ENCODE measurements at regions not wholly inside any gene's neighbourhood (a gene's known extent, or its start where the extent isn't known, plus 50 kb on each side); places are given as distances from the start of the nearest gene placed in this dataset.

- Histone ChIP-seq H3K9me3 (no peaks in the 10 kb centered on the region), H3K27ac (peak overlapping the region in 4 of 12 donors; percentile 6 to 49 (median 36)), H3K27me3 (peaks cover 0 to 17% (median 0%) of the 10 kb centered on the region in 9 donors), H3K4me1 (peaks cover 0 to 19% (median 0%) of the 10 kb centered on the region in 12 donors), H3K36me3 (no peaks in the 10 kb centered on the region), H3K4me3 (peak overlapping the region in 5 of 12 donors; percentile 11 to 46 (median 25))
- intact Hi-C loops (cut with DNase I), result no loop called here
- ATAC-seq (no peak), DNase-seq (no peak)
- no peak for TF ChIP-seq CTCF (IDR thresholded peaks at IDR 0.05)
- TF ChIP-seq POLR2A (IDR thresholded peaks at IDR 0.05), result no peak
- 61 to 70% (median 66%) methylated on average over 22 of the region's 22 CpGs for WGBS, 4 donors
Observed at GRCh38 chr2:10978090-10978670, 66.4 kb downstream of the KCNF1 start.

DNA sequence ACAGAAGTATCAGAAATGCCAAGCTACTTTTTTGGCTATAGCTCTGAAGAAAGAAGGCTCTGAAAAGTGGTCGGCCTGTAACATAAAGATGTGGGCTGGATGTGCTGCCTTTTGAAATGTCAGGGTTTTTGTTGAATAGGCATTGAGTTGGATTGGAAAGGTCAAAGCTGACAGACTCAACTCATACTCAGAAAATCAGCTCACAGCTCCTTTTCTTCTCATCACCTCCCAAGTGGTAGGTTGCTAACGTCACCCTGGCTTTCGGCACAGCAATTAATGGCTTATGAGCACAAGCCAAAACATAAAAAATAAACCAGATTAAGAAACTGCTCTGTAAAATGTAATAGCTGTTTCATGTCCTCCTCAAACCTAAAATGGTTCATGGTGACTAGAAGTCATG is 68.3 kb downstream of the KCNF1 start:
- DNase-seq (peak in 1 of 5 donors; percentile 18), ATAC-seq (no peak)
- 47 to 59% (median 57%) methylated on average over 3 of the region's 3 CpGs for WGBS, 4 donors
- no peaks in the 10 kb centered on the region for H3K9me3 ChIP-seq
- intact Hi-C loops (cut with DNase I), result loop anchor here in 2 of 10 donors (5.0 to 10.0 kb wide), 2 partner anchors 43 to 145 kb away; no protein-coding TSS in a partner anchor
- no peak overlapping the region for H3K27ac ChIP-seq
- peaks cover 0 to 31% (median 4%) of the 10 kb centered on the region in 12 donors for H3K4me1 ChIP-seq
- H3K4me3 ChIP-seq, result no peak overlapping the region
- H3K27me3 ChIP-seq, result peaks cover 0 to 18% (median 0%) of the 10 kb centered on the region in 9 donors
- TF ChIP-seq CTCF (IDR thresholded peaks at IDR 0.05) (no peak), POLR2A (IDR thresholded peaks at IDR 0.05) (no peak)
- no peaks in the 10 kb centered on the region for H3K36me3 ChIP-seq

- Histone ChIP-seq H3K36me3 (no peaks in the 10 kb centered on the region), H3K4me1 (peaks cover 0 to 31% (median 4%) of the 10 kb centered on the region in 12 donors), H3K27ac (peak overlapping the region in 2 of 12 donors; percentile 73 to 74), H3K27me3 (peaks cover 0 to 15% (median 0%) of the 10 kb centered on the region in 9 donors), H3K9me3 (no peaks in the 10 kb centered on the region), H3K4me3 (no peak overlapping the region)
- TF ChIP-seq CTCF (IDR thresholded peaks at IDR 0.05) (no peak), POLR2A (IDR thresholded peaks at IDR 0.05) (no peak)
- DNase-seq, result peak in 1 of 5 donors; percentile 7
- ATAC-seq, result no peak
- intact Hi-C loops (cut with DNase I), result loop anchor here in 2 of 10 donors (5.0 to 10.0 kb wide), 2 partner anchors 44 to 146 kb away; no protein-coding TSS in a partner anchor
- 84 to 89% (median 87%) methylated on average over 7 of the region's 7 CpGs for WGBS, 4 donors
Observed at GRCh38 chr2:10980886-10981425, 69.2 kb downstream of the KCNF1 start.

GRCh38 chr2:10981451-10981850 is 69.7 kb downstream of the KCNF1 start:
- Histone ChIP-seq H3K27me3 (peaks cover 0 to 15% (median 0%) of the 10 kb centered on the region in 9 donors), H3K36me3 (no peaks in the 10 kb centered on the region), H3K27ac (peak overlapping the region in 5 of 12 donors; percentile 9 to 74 (median 71)), H3K9me3 (no peaks in the 10 kb centered on the region), H3K4me3 (no peak overlapping the region), H3K4me1 (peaks cover 0 to 31% (median 4%) of the 10 kb centered on the region in 12 donors)
- no peak for ATAC-seq
- TF ChIP-seq POLR2A (IDR thresholded peaks at IDR 0.05) (no peak), CTCF (IDR thresholded peaks at IDR 0.05) (no peak)
- WGBS, 4 donors, result 88 to 93% (median 90%) methylated on average over 7 of the region's 7 CpGs
- peak in 1 of 5 donors; percentile 11 for DNase-seq
- intact Hi-C loops (cut with DNase I), result loop anchor here in 2 of 10 donors (5.0 to 10.0 kb wide), 2 partner anchors 44 to 147 kb away; no protein-coding TSS in a partner anchor

All from heart left ventricle (tissue), 16 donors.